Gastroesophageal sphincter (tissue), 3 donors: ENCODE measurements at regions not wholly inside any gene's neighbourhood (a gene's known extent, or its start where the extent isn't known, plus 50 kb on each side); places are given as distances from the start of the nearest gene placed in this dataset.

Source experiments
- POLR2A ChIP-seq, 2 donors: fragments of 450-650 bp; IDR thresholded peaks; one replicate each; pipeline ENCODE4 v1.6.1; 2017; ENCODE audit warnings: antibody characterized with exemption in 2 of 2, mild to moderate bottlenecking in 2 of 2, moderate library complexity in 1 of 2
- POLR2AphosphoS5 ChIP-seq: sonication (generic); formaldehyde crosslinking; IDR thresholded peaks from one replicate; pipeline ENCODE4 v1.6.1; 2017; ENCODE audit warnings: antibody characterized with exemption
- TF ChIP-seq, protein P1 (sequence below), 4 experiments: fragments of 200-600 bp in 2 of 4; fragments of 450-650 bp in 2 of 4; sonication (generic) in 1 of 4; IDR thresholded peaks; one replicate each; pipeline ENCODE4 v1.5.1; 2017 to 2019; ENCODE audit warnings: antibody characterized with exemption in 4 of 4, mild to moderate bottlenecking in 2 of 4, moderate library complexity in 2 of 4

GRCh38 chrX:124665621-124666400 is 319.4 kb downstream of the SH2D1A start:
- TF ChIP-seq, protein P1, sequence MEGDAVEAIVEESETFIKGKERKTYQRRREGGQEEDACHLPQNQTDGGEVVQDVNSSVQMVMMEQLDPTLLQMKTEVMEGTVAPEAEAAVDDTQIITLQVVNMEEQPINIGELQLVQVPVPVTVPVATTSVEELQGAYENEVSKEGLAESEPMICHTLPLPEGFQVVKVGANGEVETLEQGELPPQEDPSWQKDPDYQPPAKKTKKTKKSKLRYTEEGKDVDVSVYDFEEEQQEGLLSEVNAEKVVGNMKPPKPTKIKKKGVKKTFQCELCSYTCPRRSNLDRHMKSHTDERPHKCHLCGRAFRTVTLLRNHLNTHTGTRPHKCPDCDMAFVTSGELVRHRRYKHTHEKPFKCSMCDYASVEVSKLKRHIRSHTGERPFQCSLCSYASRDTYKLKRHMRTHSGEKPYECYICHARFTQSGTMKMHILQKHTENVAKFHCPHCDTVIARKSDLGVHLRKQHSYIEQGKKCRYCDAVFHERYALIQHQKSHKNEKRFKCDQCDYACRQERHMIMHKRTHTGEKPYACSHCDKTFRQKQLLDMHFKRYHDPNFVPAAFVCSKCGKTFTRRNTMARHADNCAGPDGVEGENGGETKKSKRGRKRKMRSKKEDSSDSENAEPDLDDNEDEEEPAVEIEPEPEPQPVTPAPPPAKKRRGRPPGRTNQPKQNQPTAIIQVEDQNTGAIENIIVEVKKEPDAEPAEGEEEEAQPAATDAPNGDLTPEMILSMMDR (IDR thresholded peaks at IDR 0.05): no peak
- TF ChIP-seq POLR2A (IDR thresholded peaks at IDR 0.05) (no peak), POLR2AphosphoS5 (no peak)
